Stimulated activated naive CD4-positive, alpha-beta T cell (primary cell): ENCODE measurements at regions not wholly inside any gene's neighbourhood (a gene's known extent, or its start where the extent isn't known, plus 50 kb on each side); places are given as distances from the start of the nearest gene placed in this dataset.

Experiments
- DNase-seq, 6 experiments: peaks; one replicate each; lab custom pipeline; 2025; lab: John Stamatoyannopoulos, UW

GRCh38 chr2:196390243-196391148, 219.1 kb upstream of the STK17B start:
- DNase-seq = no peak

- DNase-seq = no peak
Measured at GRCh38 chr2:196391149-196391479, 219.7 kb upstream of the STK17B start.

GRCh38 chr2:196399096-196399495, 227.7 kb upstream of the STK17B start:
- DNase-seq = no peak

DNA sequence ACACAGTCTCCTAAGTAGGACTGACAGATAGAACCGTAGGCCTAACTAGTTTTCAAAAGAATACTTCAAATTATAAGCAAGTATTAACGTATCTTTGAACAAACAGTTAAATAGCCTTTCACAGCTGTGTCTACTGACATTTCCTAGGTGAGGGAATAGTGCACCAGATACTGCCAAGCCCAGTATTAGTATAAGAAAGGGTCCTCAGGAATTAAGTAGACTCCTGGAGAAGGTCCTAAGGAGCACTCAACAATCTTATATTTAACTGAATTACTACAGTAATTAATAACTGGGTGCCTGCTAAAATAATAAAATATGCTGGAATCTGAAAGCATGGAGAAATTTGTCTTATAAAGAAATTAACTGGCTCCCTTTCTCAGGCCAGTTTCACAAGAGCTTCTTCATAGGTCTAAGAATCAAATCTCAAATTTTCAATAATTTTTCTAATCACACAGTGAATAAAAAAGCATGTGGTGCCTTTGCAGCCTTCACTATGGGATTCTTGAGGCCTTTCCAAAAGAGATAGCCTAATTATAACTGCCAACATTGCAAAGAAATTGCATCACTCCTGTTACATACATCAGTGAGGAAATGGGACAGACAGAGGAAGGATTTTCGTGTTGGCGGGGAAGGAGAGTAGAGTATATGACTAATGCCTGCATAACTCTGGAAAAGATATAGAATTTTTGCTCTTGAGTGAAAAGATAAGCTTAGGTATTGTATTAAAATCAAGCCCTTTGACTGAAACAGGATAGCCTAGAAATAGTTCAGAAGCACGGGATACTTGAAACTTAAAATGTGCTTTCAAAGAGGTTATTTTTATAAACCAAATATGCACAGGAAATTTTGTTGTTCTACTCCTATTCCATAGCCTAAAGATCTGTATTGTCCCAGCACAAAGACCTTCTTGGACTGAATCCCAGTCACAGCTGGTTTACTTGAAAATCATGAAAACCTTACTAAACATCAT, 228.6 kb upstream of the STK17B start:
- DNase-seq = no peak

DNA sequence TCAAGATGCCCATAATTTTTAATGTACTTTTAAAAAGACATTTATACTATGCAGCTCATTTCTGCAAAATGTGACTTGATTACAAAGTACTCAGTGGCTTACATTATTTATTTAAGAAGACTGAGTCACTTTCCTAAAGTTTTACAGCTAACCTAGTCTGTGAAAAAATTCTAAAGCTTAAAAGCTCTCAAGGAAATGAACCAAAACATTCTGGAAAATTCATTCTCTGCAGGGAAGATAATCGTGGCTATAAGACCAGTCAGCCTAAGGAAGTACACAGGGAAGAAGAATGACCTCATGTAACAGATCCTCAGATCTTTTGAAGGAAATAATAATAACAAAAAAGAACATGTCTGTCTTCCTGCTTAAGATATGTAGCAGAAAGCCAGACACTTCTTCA, 232.1 kb upstream of the STK17B start:
- DNase-seq = no peak

DNA sequence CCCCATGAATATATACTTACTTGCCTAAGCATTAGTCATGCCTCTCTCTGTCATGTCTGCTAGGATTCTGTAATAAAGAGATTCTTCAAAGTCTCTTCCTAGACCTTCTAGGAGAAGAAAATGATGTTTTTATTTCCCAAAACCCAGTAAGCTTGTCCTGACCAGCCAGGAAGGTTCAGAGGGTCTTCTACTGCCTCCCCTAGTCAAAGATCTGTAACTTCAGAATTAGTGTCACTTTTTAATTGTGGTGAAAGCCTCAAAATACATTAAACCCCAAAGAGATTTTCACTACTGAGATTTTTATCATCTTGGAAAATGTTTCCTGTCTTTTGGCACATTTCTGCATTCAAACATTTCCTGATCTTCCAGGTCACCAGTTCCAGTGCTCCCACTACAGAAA, 232.9 kb upstream of the STK17B start:
- no peak for DNase-seq

- no peak for DNase-seq
Measured at GRCh38 chr2:196407675-196408264, 231.7 kb upstream of the CCDC150 start.

DNA sequence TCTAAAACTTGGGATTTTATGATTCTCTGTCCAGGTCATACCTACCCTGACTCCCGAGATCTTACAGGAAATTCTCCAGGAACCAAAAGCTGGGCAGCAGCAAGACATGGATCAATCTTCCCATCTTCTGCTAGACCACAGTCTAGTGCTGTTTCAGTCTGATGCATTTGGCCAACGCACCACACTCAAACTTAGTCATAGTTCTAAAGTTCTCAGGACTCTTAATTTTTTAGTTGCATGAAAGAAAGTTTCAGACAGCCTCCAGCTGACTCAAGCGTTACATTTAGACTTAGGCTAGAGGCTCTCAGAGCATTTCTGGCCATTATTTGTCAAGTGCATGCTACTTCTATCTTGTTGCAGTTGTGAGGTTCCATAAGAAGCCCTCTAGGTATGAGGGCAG, 230.1 kb upstream of the CCDC150 start:
- no peak for DNase-seq

GRCh38 chr2:196410008-196410407, 229.5 kb upstream of the CCDC150 start:
- DNase-seq = no peak

GRCh38 chr2:196413821-196414274, 225.7 kb upstream of the CCDC150 start:
- DNase-seq = no peak

- DNase-seq = peak in 1 of 6 experiments; percentile 9
Measured at GRCh38 chr2:196415384-196415783, 224.1 kb upstream of the CCDC150 start.

DNA sequence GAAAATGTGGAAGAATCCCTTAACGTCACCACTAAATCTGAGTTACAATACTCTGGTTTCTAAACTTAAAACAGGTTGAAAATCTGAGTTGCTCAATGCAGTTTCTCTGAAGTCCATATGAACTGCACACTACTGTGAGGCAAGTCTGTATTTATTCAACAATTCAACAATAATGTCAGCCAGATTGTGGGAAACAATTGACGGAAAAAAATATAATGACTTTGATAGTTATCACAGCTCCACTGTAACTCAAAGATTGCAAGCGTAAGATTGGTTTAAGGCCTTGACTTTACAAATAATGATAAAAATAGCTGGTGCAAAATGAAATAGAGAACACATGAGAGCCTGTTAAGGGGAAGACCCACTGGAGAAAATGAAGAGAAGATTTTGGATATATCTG, 219.4 kb upstream of the CCDC150 start:
- DNase-seq = no peak

DNA sequence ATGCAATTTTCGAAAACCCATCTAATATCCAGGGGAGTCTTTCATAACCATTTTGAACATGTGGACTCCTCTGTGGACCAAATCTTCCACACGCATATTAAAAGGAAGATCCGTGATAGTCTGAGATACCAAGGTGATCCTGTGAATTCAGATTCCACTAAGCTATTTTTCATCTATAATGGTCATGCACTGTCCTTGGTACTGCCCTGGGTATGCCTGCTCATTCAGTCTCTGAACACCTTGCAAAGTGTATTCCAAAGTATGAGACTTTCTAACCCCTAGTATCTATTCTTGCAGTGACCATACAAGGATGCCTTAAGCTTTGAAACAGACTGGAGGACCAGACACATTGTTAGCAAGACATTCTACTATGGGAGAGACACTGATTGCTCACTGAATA, 217.6 kb upstream of the CCDC150 start:
- no peak for DNase-seq

GRCh38 chr2:196422361-196422760, 217.2 kb upstream of the CCDC150 start:
- no peak for DNase-seq

GRCh38 chr2:196426122-196426521, 213.4 kb upstream of the CCDC150 start:
- DNase-seq = no peak

GRCh38 chr2:196427986-196428634, 211.4 kb upstream of the CCDC150 start:
- no peak for DNase-seq

GRCh38 chr2:196431076-196431475, 208.4 kb upstream of the CCDC150 start:
- no peak for DNase-seq

GRCh38 chr2:196431957-196432356, 207.6 kb upstream of the CCDC150 start:
- DNase-seq = no peak

GRCh38 chr2:196433116-196433515, 206.4 kb upstream of the CCDC150 start:
- DNase-seq = no peak

- no peak for DNase-seq
Measured at GRCh38 chr2:196434217-196434616, 205.3 kb upstream of the CCDC150 start.

DNA sequence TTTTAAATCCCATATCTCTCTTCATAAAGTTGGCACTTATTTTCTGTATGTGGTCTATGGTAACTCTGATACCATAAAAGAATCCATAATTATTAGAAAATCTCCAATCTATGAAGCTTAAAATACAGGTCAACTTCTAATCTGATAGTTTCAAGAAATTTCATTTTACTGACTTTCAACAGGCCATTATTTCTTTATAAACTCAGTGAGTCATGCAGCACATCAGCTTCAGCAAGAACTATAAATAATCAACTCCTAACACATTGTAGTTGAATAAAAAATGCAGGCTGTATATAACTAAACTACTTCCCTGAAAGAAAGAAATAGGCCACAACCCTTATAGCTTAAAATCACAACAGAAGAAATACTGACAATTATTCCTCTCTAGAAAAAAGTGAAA, 204.3 kb upstream of the CCDC150 start:
- no peak for DNase-seq

DNA sequence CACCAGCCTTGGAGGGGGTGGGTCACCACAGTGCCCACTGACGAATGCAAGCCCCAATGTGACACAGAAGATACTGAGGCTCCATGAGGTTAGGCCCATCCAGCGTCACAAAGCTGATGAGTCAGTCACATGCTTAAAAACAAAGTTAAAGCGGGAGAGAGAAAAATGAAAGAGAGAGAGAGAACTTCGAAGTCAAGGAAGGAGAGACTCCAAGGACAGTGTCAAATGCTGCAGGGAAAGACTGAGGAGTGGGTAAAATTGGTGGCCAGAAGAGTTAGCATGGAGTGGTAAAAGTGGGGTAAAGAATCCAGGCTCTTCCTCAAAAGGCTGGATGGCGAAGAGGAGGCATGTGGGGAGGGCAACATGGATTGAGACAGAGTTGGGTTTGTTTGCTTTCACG, 201.9 kb upstream of the CCDC150 start:
- DNase-seq = no peak
